ENCODE measurements at regions not wholly inside any gene's neighbourhood (a gene's known extent, or its start where the extent isn't known, plus 50 kb on each side); places are given as distances from the start of the nearest gene placed in this dataset.
A peak's percentile ranks its signal among the peaks of the same experiment; 100 is the strongest.

DNA sequence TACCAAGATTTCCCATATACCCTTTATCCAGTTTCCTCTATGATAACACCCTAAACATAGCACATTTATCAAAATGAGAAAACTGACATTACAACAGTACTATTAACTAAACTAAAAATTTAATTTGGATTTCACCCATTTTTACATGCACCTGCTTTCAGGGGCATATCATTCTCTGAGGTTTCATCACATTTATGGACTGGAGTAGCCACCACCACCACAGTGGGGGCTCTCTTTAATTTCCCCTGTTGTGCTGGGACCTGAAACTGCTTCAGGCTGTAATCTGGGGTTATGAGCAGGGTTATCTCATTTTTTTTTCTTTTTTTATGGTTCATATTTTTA lies 637.9 kb upstream of the DPP6 start:
- H3K36me3 Mint-ChIP-seq, result peaks cover 81% of the 10 kb centered on the region
- CTCF ChIA-PET, result no interaction called here

GRCh38 chr7:153415632-153416031 lies 636.6 kb upstream of the DPP6 start:
- peaks cover 12% of the 10 kb centered on the region for H3K27me3 Mint-ChIP-seq (ENCODE audit: low read depth)
- CTCF ChIA-PET, result no interaction called here
- H3K4me1 Mint-ChIP-seq, result no peaks in the 10 kb centered on the region
- no peak overlapping the region for H3K4me3 Mint-ChIP-seq
- no peak overlapping the region for H3K27ac Mint-ChIP-seq
- peaks cover 95% of the 10 kb centered on the region for H3K9me3 Mint-ChIP-seq
- H3K36me3 Mint-ChIP-seq, result peaks cover 77% of the 10 kb centered on the region
- ATAC-seq (no peak), DNase-seq (ENCODE audit: low spot score) (no peak)
- no peak for TF ChIP-seq IRF2 (CRISPR knock-in tag; IDR thresholded peaks at IDR 0.05; ENCODE audit: borderline replicate concordance, low read depth)
- TF ChIP-seq TCF7 (CRISPR knock-in tag; IDR thresholded peaks at IDR 0.05; ENCODE audit: low read depth), result no peak
- TF ChIP-seq CREM (CRISPR knock-in tag; IDR thresholded peaks at IDR 0.05), result no peak
- no peak for TF ChIP-seq ZMAT4 (CRISPR knock-in tag; IDR thresholded peaks at IDR 0.05)
- POLR2A ChIA-PET, result no interaction called here

More for the DNA sequence above, 637.9 kb upstream of the DPP6 start:
- POLR2A ChIA-PET, result no interaction called here
- H3K4me3 Mint-ChIP-seq, result no peak overlapping the region
- DNase-seq (ENCODE audit: low spot score) (no peak), ATAC-seq (no peak)
- H3K27ac Mint-ChIP-seq, result no peak overlapping the region
- no peaks in the 10 kb centered on the region for H3K4me1 Mint-ChIP-seq
- H3K9me3 Mint-ChIP-seq, result peaks cover 95% of the 10 kb centered on the region
- TF ChIP-seq MXD4 (CRISPR knock-in tag; IDR thresholded peaks at IDR 0.05; ENCODE audit: borderline replicate concordance) (no peak), CREB1 (CRISPR knock-in tag; IDR thresholded peaks at IDR 0.05) (no peak), ESRRA (CRISPR knock-in tag; IDR thresholded peaks at IDR 0.05; ENCODE audit: borderline replicate concordance) (no peak), ZNF416 (CRISPR knock-in tag; IDR thresholded peaks at IDR 0.05) (no peak), ZNF281 (CRISPR knock-in tag; IDR thresholded peaks at IDR 0.05) (no peak), GABPB1 (CRISPR knock-in tag; IDR thresholded peaks at IDR 0.05) (no peak), ETV6 (CRISPR knock-in tag; IDR thresholded peaks at IDR 0.05) (no peak), OVOL2 (CRISPR knock-in tag; IDR thresholded peaks at IDR 0.05; ENCODE audit: borderline replicate concordance) (no peak), CREM (CRISPR knock-in tag; IDR thresholded peaks at IDR 0.05) (no peak)
- TF ChIP-seq, protein P1, sequence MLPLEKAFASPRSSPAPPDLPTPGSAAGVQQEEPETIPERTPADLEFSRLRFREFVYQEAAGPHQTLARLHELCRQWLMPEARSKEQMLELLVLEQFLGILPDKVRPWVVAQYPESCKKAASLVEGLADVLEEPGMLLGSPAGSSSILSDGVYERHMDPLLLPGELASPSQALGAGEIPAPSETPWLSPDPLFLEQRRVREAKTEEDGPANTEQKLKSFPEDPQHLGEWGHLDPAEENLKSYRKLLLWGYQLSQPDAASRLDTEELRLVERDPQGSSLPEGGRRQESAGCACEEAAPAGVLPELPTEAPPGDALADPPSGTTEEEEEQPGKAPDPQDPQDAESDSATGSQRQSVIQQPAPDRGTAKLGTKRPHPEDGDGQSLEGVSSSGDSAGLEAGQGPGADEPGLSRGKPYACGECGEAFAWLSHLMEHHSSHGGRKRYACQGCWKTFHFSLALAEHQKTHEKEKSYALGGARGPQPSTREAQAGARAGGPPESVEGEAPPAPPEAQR (CRISPR knock-in tag; IDR thresholded peaks at IDR 0.05), result no peak
- H3K27me3 Mint-ChIP-seq (ENCODE audit: low read depth), result peaks cover 18% of the 10 kb centered on the region

GRCh38 chr7:153422291-153423209 lies 629.6 kb upstream of the DPP6 start:
- H3K27ac Mint-ChIP-seq, result no peak overlapping the region
- ATAC-seq, result no peak
- peaks cover 96% of the 10 kb centered on the region for H3K9me3 Mint-ChIP-seq
- peaks cover 79% of the 10 kb centered on the region for H3K36me3 Mint-ChIP-seq
- no peak for DNase-seq (ENCODE audit: low spot score)
- CTCF ChIA-PET, result no interaction called here
- H3K27me3 Mint-ChIP-seq (ENCODE audit: low read depth), result peaks cover 7% of the 10 kb centered on the region
- H3K4me3 Mint-ChIP-seq, result no peak overlapping the region
- H3K4me1 Mint-ChIP-seq, result no peaks in the 10 kb centered on the region
- TF ChIP-seq OVOL2 (CRISPR knock-in tag; IDR thresholded peaks at IDR 0.05; ENCODE audit: borderline replicate concordance) (no peak), GABPB1 (CRISPR knock-in tag; IDR thresholded peaks at IDR 0.05) (peak; percentile 52; the same call in 1 of the 2 replicates), E2F1 (CRISPR knock-in tag; IDR thresholded peaks at IDR 0.05) (no peak), SP1 (CRISPR knock-in tag; conservative IDR thresholded peaks at IDR 0.05) (no peak), ZNF281 (CRISPR knock-in tag; IDR thresholded peaks at IDR 0.05) (no peak)
- POLR2A ChIA-PET, result no interaction called here

Measured in WTC11 (cell line).